ENCODE measurements at regions not wholly inside any gene's neighbourhood (a gene's known extent, or its start where the extent isn't known, plus 50 kb on each side); places are given as distances from the start of the nearest gene placed in this dataset.
A peak's percentile ranks its signal among the peaks of the same experiment; 100 is the strongest.

DNA sequence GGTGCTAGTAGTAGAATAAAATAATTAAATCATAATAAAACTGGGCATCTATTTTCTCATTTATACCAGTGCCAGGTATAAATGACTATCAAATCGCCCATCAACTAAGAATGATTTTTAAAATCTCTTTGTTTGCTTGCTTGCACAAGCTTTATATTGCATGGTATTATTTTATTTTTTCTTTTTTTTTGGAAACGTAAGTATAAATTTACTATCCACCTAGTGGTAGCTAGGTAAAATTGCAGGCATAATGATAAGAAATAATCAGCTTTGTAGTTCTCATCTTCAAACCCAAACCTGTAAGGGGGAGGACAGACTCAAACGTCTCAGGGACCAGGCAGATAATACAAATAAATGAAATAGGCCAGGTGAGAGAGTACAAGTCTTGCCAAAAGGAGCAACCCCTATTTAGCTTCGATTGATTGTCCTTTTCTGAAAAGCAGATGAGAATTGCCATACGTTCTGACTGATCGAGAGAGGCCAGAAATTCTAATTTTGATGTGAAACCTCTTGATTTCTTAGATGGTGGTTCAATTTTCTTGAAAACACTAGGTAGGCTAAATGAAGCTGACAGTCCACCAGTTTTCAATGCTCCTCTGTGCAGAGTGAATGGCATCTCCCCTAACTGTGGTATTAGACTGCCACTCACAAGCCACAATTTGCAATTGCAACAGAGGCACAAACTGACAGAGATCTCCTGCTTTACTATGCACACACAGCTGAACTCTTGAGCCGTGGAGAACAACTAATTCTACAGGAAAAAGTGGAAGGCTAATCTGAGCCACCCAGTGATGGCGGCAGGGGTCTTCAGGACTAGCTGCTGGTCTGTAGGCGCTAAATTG, 189.3 kb downstream of the DACT1 start:
- H4K20me1 ChIP-seq (ENCODE audit: insufficient read depth, low read length), result no peaks in the 10 kb centered on the region
- TF ChIP-seq EZH2phosphoT487 (IDR thresholded peaks at IDR 0.05; ENCODE audit: borderline replicate concordance, low read depth, low read length), result no peak
- TF ChIP-seq, protein P1, sequence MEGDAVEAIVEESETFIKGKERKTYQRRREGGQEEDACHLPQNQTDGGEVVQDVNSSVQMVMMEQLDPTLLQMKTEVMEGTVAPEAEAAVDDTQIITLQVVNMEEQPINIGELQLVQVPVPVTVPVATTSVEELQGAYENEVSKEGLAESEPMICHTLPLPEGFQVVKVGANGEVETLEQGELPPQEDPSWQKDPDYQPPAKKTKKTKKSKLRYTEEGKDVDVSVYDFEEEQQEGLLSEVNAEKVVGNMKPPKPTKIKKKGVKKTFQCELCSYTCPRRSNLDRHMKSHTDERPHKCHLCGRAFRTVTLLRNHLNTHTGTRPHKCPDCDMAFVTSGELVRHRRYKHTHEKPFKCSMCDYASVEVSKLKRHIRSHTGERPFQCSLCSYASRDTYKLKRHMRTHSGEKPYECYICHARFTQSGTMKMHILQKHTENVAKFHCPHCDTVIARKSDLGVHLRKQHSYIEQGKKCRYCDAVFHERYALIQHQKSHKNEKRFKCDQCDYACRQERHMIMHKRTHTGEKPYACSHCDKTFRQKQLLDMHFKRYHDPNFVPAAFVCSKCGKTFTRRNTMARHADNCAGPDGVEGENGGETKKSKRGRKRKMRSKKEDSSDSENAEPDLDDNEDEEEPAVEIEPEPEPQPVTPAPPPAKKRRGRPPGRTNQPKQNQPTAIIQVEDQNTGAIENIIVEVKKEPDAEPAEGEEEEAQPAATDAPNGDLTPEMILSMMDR (conservative IDR thresholded peaks at IDR 0.05; ENCODE audit: low read length), result peak; percentile 77
- POLR2A ChIA-PET, result interaction anchor here (1.0 to 2.2 kb wide), 2 partner anchors 10 to 43 kb away, joined by 3 to 5 read pairs; no protein-coding TSS in a partner anchor
- no peak overlapping the region for H2AFZ ChIP-seq (ENCODE audit: low read length)
- CTCF ChIA-PET (ENCODE audit: unreplicated experiment), result no interaction called here
- H3K9me2 ChIP-seq (ENCODE audit: insufficient read depth, low read length), result no peaks in the 10 kb centered on the region
- BruUV-seq (replicated peaks), result no TSS peak
- H3K4me1 ChIP-seq (ENCODE audit: insufficient read depth, low read length, poor library complexity, severe bottlenecking), result no peaks in the 10 kb centered on the region
- H3K79me2 ChIP-seq (ENCODE audit: insufficient read depth, low read depth, low read length), result no peaks in the 10 kb centered on the region
- intact Hi-C loops (cut with micrococcal nuclease; ENCODE audit: unreplicated experiment), result no loop called here
- no peaks in the 10 kb centered on the region for H3K36me3 ChIP-seq (ENCODE audit: insufficient read depth, low read length)
- H3K4me3 ChIP-seq (ENCODE audit: low read depth, low read length, poor library complexity, severe bottlenecking), result no peak overlapping the region
- no peak for DNase-seq (ENCODE audit: low spot score)
- no peak overlapping the region for H3K27ac ChIP-seq (ENCODE audit: low read depth, low read length, poor library complexity, severe bottlenecking)
- 0 out of 2 replicates have a peak, but pooled peaks cover 10% of the 10 kb centered on the region for H3K9me3 ChIP-seq (ENCODE audit: low read length)
- no peak overlapping the region for H3K4me2 ChIP-seq (ENCODE audit: low read length)

DNA sequence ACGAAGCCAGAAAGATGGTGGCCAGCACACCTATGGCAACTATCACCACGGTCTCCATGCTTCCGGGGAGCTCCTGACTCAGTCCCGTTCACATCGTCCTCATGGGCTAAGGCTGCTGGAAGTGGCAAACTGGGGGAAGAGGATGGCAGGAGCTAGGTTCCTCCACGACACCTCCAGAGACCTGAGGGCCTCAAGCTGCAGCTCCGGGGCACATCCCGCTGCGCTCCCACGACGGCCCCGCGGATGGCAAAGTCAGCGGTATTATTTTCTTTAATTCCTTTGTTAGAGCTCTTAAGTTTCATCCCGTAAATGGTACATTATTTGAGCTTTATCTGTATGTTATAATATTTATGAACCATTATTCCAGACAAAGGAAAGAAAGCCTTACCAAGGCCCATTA, 190.5 kb downstream of the DACT1 start:
- POLR2A ChIA-PET, result interaction anchor here (1.3 to 2.2 kb wide), 2 partner anchors 9 to 33 kb away, joined by 3 to 5 read pairs; no protein-coding TSS in a partner anchor
- no peak for TF ChIP-seq EZH2phosphoT487 (IDR thresholded peaks at IDR 0.05; ENCODE audit: borderline replicate concordance, low read depth, low read length)
- TF ChIP-seq, protein P1 (conservative IDR thresholded peaks at IDR 0.05; ENCODE audit: low read length), result no peak
- H3K9me3 ChIP-seq (ENCODE audit: low read length), result 0 out of 2 replicates have a peak, but pooled peaks cover 10% of the 10 kb centered on the region

DNA sequence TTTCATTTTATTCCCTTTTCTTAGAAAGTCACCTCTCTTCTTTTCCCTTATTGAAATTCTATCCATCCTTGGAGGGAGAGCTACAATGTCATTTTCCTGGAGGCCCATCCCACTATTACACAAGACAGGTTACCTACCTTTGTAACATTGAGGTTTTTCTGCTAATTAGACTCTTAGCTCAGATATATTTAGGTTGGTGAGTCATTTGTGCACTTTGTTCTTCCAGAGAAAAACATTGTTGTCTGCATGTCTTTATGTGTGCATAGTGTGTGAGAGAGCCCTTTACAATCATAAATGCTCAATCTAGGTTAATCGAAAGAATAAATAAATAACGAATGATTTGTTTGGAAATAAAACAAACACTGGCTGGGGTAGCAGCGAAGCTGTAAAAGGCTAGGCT, 191.8 kb downstream of the DACT1 start:
- no peak for DNase-seq (ENCODE audit: low spot score)
- CTCF ChIA-PET (ENCODE audit: unreplicated experiment), result no interaction called here

More for the DNA sequence above, 190.5 kb downstream of the DACT1 start:
- CTCF ChIA-PET (ENCODE audit: unreplicated experiment), result no interaction called here
- no peak overlapping the region for H3K4me3 ChIP-seq (ENCODE audit: low read depth, low read length, poor library complexity, severe bottlenecking)
- no peak for DNase-seq (ENCODE audit: low spot score)
- BruUV-seq (replicated peaks), result no TSS peak
- no peaks in the 10 kb centered on the region for H3K9me2 ChIP-seq (ENCODE audit: insufficient read depth, low read length)
- no peak overlapping the region for H3K27ac ChIP-seq (ENCODE audit: low read depth, low read length, poor library complexity, severe bottlenecking)
- intact Hi-C loops (cut with micrococcal nuclease; ENCODE audit: unreplicated experiment), result no loop called here
- no peaks in the 10 kb centered on the region for H3K36me3 ChIP-seq (ENCODE audit: insufficient read depth, low read length)
- H4K20me1 ChIP-seq (ENCODE audit: insufficient read depth, low read length), result no peaks in the 10 kb centered on the region
- no peak overlapping the region for H3K4me2 ChIP-seq (ENCODE audit: low read length)
- no peak overlapping the region for H2AFZ ChIP-seq (ENCODE audit: low read length)
- no peaks in the 10 kb centered on the region for H3K4me1 ChIP-seq (ENCODE audit: insufficient read depth, low read length, poor library complexity, severe bottlenecking)
- H3K79me2 ChIP-seq (ENCODE audit: insufficient read depth, low read depth, low read length), result no peaks in the 10 kb centered on the region

More for the DNA sequence above, 191.8 kb downstream of the DACT1 start:
- H3K79me2 ChIP-seq (ENCODE audit: insufficient read depth, low read depth, low read length), result no peaks in the 10 kb centered on the region
- TF ChIP-seq, protein P1 (conservative IDR thresholded peaks at IDR 0.05; ENCODE audit: low read length), result no peak
- no peak for TF ChIP-seq EZH2phosphoT487 (IDR thresholded peaks at IDR 0.05; ENCODE audit: borderline replicate concordance, low read depth, low read length)
- no peak overlapping the region for H3K4me2 ChIP-seq (ENCODE audit: low read length)
- H3K4me1 ChIP-seq (ENCODE audit: insufficient read depth, low read length, poor library complexity, severe bottlenecking), result no peaks in the 10 kb centered on the region
- H3K9me3 ChIP-seq (ENCODE audit: low read length), result 0 out of 2 replicates have a peak, but pooled peaks cover 10% of the 10 kb centered on the region
- POLR2A ChIA-PET, result interaction anchor here (0.7 kb wide), 2 partner anchors 532 to 1991 kb away, joined by 4 read pairs; no protein-coding TSS in a partner anchor
- H2AFZ ChIP-seq (ENCODE audit: low read length), result no peak overlapping the region
- H3K9me2 ChIP-seq (ENCODE audit: insufficient read depth, low read length), result no peaks in the 10 kb centered on the region
- H3K27ac ChIP-seq (ENCODE audit: low read depth, low read length, poor library complexity, severe bottlenecking), result no peak overlapping the region
- no peaks in the 10 kb centered on the region for H3K36me3 ChIP-seq (ENCODE audit: insufficient read depth, low read length)
- no peaks in the 10 kb centered on the region for H4K20me1 ChIP-seq (ENCODE audit: insufficient read depth, low read length)
- intact Hi-C loops (cut with micrococcal nuclease; ENCODE audit: unreplicated experiment), result no loop called here
- H3K4me3 ChIP-seq (ENCODE audit: low read depth, low read length, poor library complexity, severe bottlenecking), result no peak overlapping the region
- BruUV-seq (replicated peaks), result no TSS peak

Measured in OCI-LY7 (cell line).